IMR-90 (cell line): ENCODE measurements at regions not wholly inside any gene's neighbourhood (a gene's known extent, or its start where the extent isn't known, plus 50 kb on each side); places are given as distances from the start of the nearest gene placed in this dataset.

Experiments used
- ATAC-seq: fragments of 200-7000 bp; cut with Tn5 transposase; 2 replicates; pipeline ENCODE4 v1.9.1; 2020; ENCODE audit warnings: low read depth, mild to moderate bottlenecking, moderate library complexity
- BruUV-seq: library from RNA; stranded (reverse); fragments of 400-500 nt; replicated peaks from 2 replicates; lab custom pipeline; 2021; lab: Mats Ljungman, UMichigan
- CTCF ChIA-PET: fragments of 300-600 bp; formaldehyde crosslinking; extraction: SDS; loops from one replicate; lab custom pipeline; 2021; ENCODE audit warnings: antibody characterized with exemption; lab: Yijun Ruan, JAX
- POLR2A ChIA-PET: fragments of 300-600 bp; sonication (Branson Sonifier 250); formaldehyde crosslinking; loops from one replicate; lab custom pipeline; 2022; ENCODE audit warnings: antibody characterized with exemption; ENCODE audit not compliant: unreplicated experiment; lab: Charles Lee
- DNase-seq: peaks from one replicate; pipeline ENCODE4 v3.0.0; 2013
- H2AFZ ChIP-seq: replicated peaks from 2 replicates; pipeline ENCODE3; 2013; ENCODE audit warnings: low read length, mild to moderate bottlenecking; ENCODE audit not compliant: poor library complexity
- H2AK5ac ChIP-seq: 2 replicates; pipeline ENCODE4 v1.6.1; 2013; ENCODE audit warnings: low read depth, low read length, inconsistent platforms
- H2AK9ac ChIP-seq: replicated peaks from 2 replicates; pipeline ENCODE3; 2013; ENCODE audit warnings: mild to moderate bottlenecking, low read depth, low read length, moderate library complexity; ENCODE audit not compliant: poor library complexity
- H2BK120ac ChIP-seq: 2 replicates; pipeline ENCODE4 v1.6.1; 2013; ENCODE audit warnings: low read depth, low read length, inconsistent platforms
- H2BK15ac ChIP-seq: 3 replicates; pipeline ENCODE4 v1.6.1; 2013; ENCODE audit warnings: low read depth, low read length, inconsistent platforms
- H2BK20ac ChIP-seq: 2 replicates; pipeline ENCODE4 v1.6.1; 2013; ENCODE audit warnings: low read depth, mild to moderate bottlenecking, inconsistent platforms, low read length, moderate library complexity
- H2BK5ac ChIP-seq: 2 replicates; pipeline ENCODE4 v1.6.1; 2013; ENCODE audit warnings: mild to moderate bottlenecking, low read depth, low read length, inconsistent platforms; ENCODE audit not compliant: poor library complexity, severe bottlenecking
- H3K14ac ChIP-seq: replicated peaks from 2 replicates; pipeline ENCODE4 v1.6.1; 2013; ENCODE audit warnings: low read depth, low read length, inconsistent platforms
- H3K18ac ChIP-seq: 2 replicates; pipeline ENCODE4 v1.6.1; 2013; ENCODE audit warnings: low read depth, low read length, control low read depth
- H3K23ac ChIP-seq: 2 replicates; pipeline ENCODE4 v1.6.1; 2013; ENCODE audit warnings: low read depth, low read length, inconsistent platforms
- H3K27ac ChIP-seq: 2 replicates; pipeline ENCODE4 v1.5.1; 2013; ENCODE audit warnings: mild to moderate bottlenecking, control low read depth, low read length; ENCODE audit not compliant: insufficient read depth
- H3K27me3 ChIP-seq: 2 replicates; pipeline ENCODE4 v1.6.1; 2013; ENCODE audit warnings: low read length; ENCODE audit not compliant: control insufficient read depth, insufficient read depth
- H3K36me3 ChIP-seq: 2 replicates; pipeline ENCODE4 v1.6.1; 2013; ENCODE audit warnings: low read length, mixed read lengths; ENCODE audit not compliant: control insufficient read depth, insufficient read depth
- H3K4ac ChIP-seq: 2 replicates; pipeline ENCODE4 v1.6.1; 2013; ENCODE audit warnings: low read depth, low read length, inconsistent platforms
- H3K4me1 ChIP-seq: 2 replicates; pipeline ENCODE4 v1.6.1; 2013; ENCODE audit warnings: low read length, mixed read lengths; ENCODE audit not compliant: control insufficient read depth, insufficient read depth
- H3K4me2 ChIP-seq: 2 replicates; pipeline ENCODE4 v1.6.1; 2013; ENCODE audit warnings: low read depth, mild to moderate bottlenecking, control low read depth, low read length, moderate library complexity
- H3K4me3 ChIP-seq: 2 replicates; pipeline ENCODE4 v1.5.1; 2013; ENCODE audit warnings: low read depth, mild to moderate bottlenecking, control low read depth, low read length, moderate library complexity; ENCODE audit not compliant: insufficient read depth
- H3K56ac ChIP-seq: 2 replicates; pipeline ENCODE4 v1.6.1; 2013; ENCODE audit warnings: low read length, inconsistent platforms; ENCODE audit not compliant: insufficient read depth; ENCODE audit errors: extremely low read depth
- H3K79me1 ChIP-seq, 2 experiments: 2 replicates each; pipeline ENCODE4 v1.6.1; 2013; ENCODE audit warnings: low read length in 2 of 2, inconsistent platforms in 1 of 2, low read depth in 1 of 2
- H3K9ac ChIP-seq: 2 replicates; pipeline ENCODE4 v1.6.1; 2013; ENCODE audit warnings: low read depth, low read length, control low read depth
- H3K9me1 ChIP-seq: 2 replicates; pipeline ENCODE4 v1.6.1; 2013; ENCODE audit warnings: low read length, inconsistent platforms; ENCODE audit not compliant: insufficient read depth
- H3K9me3 ChIP-seq: 2 replicates; pipeline ENCODE4 v1.6.1; 2013; ENCODE audit warnings: low read length; ENCODE audit not compliant: control insufficient read depth, insufficient read depth
- H4K20me1 ChIP-seq: 2 replicates; pipeline ENCODE4 v1.6.1; 2013; ENCODE audit warnings: low read length, inconsistent platforms; ENCODE audit not compliant: insufficient read depth
- H4K5ac ChIP-seq: 2 replicates; pipeline ENCODE4 v1.6.1; 2013; ENCODE audit warnings: mild to moderate bottlenecking, low read depth, low read length, control low read depth
- H4K8ac ChIP-seq, 2 experiments: 2 replicates each; pipeline ENCODE4 v1.6.1; 2013; ENCODE audit warnings: low read depth in 2 of 2, low read length in 2 of 2, control low read depth in 1 of 2, inconsistent platforms in 1 of 2
- H4K91ac ChIP-seq: 2 replicates; pipeline ENCODE4 v1.6.1; 2013; ENCODE audit warnings: low read depth, low read length, inconsistent platforms; ENCODE audit not compliant: insufficient read depth
- BHLHE40 ChIP-seq: fragments of 150-350 bp; IDR thresholded peaks from 2 replicates; pipeline ENCODE4 v1.6.1; 2016; ENCODE audit warnings: mild to moderate bottlenecking, low read depth, low read length
- CHD1 ChIP-seq: IDR thresholded peaks from 2 replicates; pipeline ENCODE4 v1.6.1; 2012; ENCODE audit warnings: low read depth, low read length, improper control_type of control experiment
- ELK1 ChIP-seq: fragments of 150-350 bp; IDR thresholded peaks from 2 replicates; pipeline ENCODE4 v1.6.1; 2016; ENCODE audit warnings: low read depth, mild to moderate bottlenecking, low read length, moderate library complexity, borderline replicate concordance
- FOS ChIP-seq: fragments of 150-350 bp; IDR thresholded peaks from 2 replicates; pipeline ENCODE4 v1.6.1; 2016; ENCODE audit warnings: low read depth, low read length
- MAZ ChIP-seq: IDR thresholded peaks from 2 replicates; pipeline ENCODE4 v1.6.1; 2012; ENCODE audit warnings: low read depth, mild to moderate bottlenecking, low read length, improper control_type of control experiment, moderate library complexity, borderline replicate concordance
- MXI1 ChIP-seq: IDR thresholded peaks from 2 replicates; pipeline ENCODE4 v1.6.1; 2012; ENCODE audit warnings: low read depth, mild to moderate bottlenecking, low read length, moderate library complexity, borderline replicate concordance
- NFE2L2 ChIP-seq: fragments of 150-350 bp; IDR thresholded peaks from 2 replicates; pipeline ENCODE4 v1.6.1; 2016; ENCODE audit warnings: low read depth, mild to moderate bottlenecking, low read length
- POLR2A ChIP-seq: IDR thresholded peaks from 2 replicates; pipeline ENCODE4 v1.6.1; 2012; ENCODE audit warnings: mild to moderate bottlenecking, low read depth, low read length
- RAD21 ChIP-seq: IDR thresholded peaks from 2 replicates; pipeline ENCODE4 v1.6.1; 2012; ENCODE audit warnings: low read length, improper control_type of control experiment
- SMC3 ChIP-seq: fragments of 150-350 bp; IDR thresholded peaks from 2 replicates; pipeline ENCODE4 v1.6.1; 2016; ENCODE audit warnings: low read depth, mild to moderate bottlenecking, antibody characterized with exemption, low read length, moderate library complexity
- USF2 ChIP-seq: fragments of 150-350 bp; IDR thresholded peaks from 2 replicates; pipeline ENCODE4 v1.6.1; 2017; ENCODE audit warnings: mild to moderate bottlenecking, antibody characterized with exemption, low read length, low read depth
- WGBS, 2 experiments: methylation state at CpG; one replicate each; pipeline versions ENCODE4 v1.1.5 to v1.1.7; 2013; ENCODE audit warnings: missing lambda C conversion rate in 2 of 2; ENCODE audit not compliant: insufficient read length in 1 of 2; ENCODE audit errors: extremely low coverage in 2 of 2; 5-methylcytosine and 5-hydroxymethylcytosine counted together
- dilution Hi-C: fragments of 300-500 bp; cut with HindIII; formaldehyde crosslinking; loops from one replicate; pipeline ENCODE4 v1.14.3; 2018; ENCODE audit warnings: low sequenced_read_pairs; ENCODE audit not compliant: unreplicated experiment
- in situ Hi-C: fragments of 300-500 bp; cut with MboI; formaldehyde crosslinking; loops from 3 replicates; pipeline ENCODE4 v1.14.3; 2019; ENCODE audit warnings: low sequenced_read_pairs, inconsistent platforms, mixed read lengths
- intact Hi-C: fragments of 100-400 bp; cut with micrococcal nuclease; formaldehyde crosslinking; loops from 2 replicates; pipeline ENCODE4 v1.10.0; 2022

GRCh38 chr3:76949462-76949861 lies 90.4 kb upstream of the ROBO2 start:
- H4K91ac ChIP-seq: no peak overlapping the region
- no peak overlapping the region for H2BK15ac ChIP-seq
- H4K8ac ChIP-seq: no peak overlapping the region
- no peaks in the 10 kb centered on the region for H4K20me1 ChIP-seq
- no peak for DNase-seq
- H3K23ac ChIP-seq: no peak overlapping the region
- dilution Hi-C loops (no loop called here), in situ Hi-C loops (no loop called here), intact Hi-C loops (no loop called here)
- no TSS peak for BruUV-seq
- no peak for ATAC-seq
- H3K9ac ChIP-seq: no peak overlapping the region
- H3K36me3 ChIP-seq: no peaks in the 10 kb centered on the region
- no peak overlapping the region for H2AFZ ChIP-seq
- H2BK20ac ChIP-seq: no peak overlapping the region
- H3K4me2 ChIP-seq: no peak overlapping the region
- no peak overlapping the region for H2AK5ac ChIP-seq
- CTCF ChIA-PET: no interaction called here
- no peak overlapping the region for H3K27ac ChIP-seq
- no peak overlapping the region for H2BK120ac ChIP-seq
- no peak for TF ChIP-seq MAZ
- no peak for TF ChIP-seq RAD21
- TF ChIP-seq FOS: no peak
- TF ChIP-seq USF2: no peak
- no peak for TF ChIP-seq SMC3
- TF ChIP-seq BHLHE40: no peak
- TF ChIP-seq POLR2A: no peak
- no peak for TF ChIP-seq NFE2L2
- TF ChIP-seq ELK1: no peak
- TF ChIP-seq MXI1: no peak
- no peak for TF ChIP-seq CHD1
- H3K14ac ChIP-seq: no peak overlapping the region
- H3K9me1 ChIP-seq: no peaks in the 10 kb centered on the region
- H2AK9ac ChIP-seq: no peak overlapping the region
- no peak overlapping the region for H3K18ac ChIP-seq
- no peaks in the 10 kb centered on the region for H3K79me1 ChIP-seq
- POLR2A ChIA-PET: no interaction called here
- no peak overlapping the region for H3K4ac ChIP-seq
- H3K9me3 ChIP-seq: no peaks in the 10 kb centered on the region; the same call in 1 of the 2 replicates
- H3K56ac ChIP-seq: no peak overlapping the region
- H4K5ac ChIP-seq: no peak overlapping the region
- no peaks in the 10 kb centered on the region for H3K4me1 ChIP-seq
- no peak overlapping the region for H3K4me3 ChIP-seq
- 75% methylated on average over 2 of the region's 9 CpGs; no CpG with 5 or more reads in 1 of the 2 experiments for WGBS, 2 experiments
- no peaks in the 10 kb centered on the region for H3K27me3 ChIP-seq
- H2BK5ac ChIP-seq: no peak overlapping the region
